ENCODE measurements at regions not wholly inside any gene's neighbourhood (a gene's known extent, or its start where the extent isn't known, plus 50 kb on each side); places are given as distances from the start of the nearest gene placed in this dataset.

DNA sequence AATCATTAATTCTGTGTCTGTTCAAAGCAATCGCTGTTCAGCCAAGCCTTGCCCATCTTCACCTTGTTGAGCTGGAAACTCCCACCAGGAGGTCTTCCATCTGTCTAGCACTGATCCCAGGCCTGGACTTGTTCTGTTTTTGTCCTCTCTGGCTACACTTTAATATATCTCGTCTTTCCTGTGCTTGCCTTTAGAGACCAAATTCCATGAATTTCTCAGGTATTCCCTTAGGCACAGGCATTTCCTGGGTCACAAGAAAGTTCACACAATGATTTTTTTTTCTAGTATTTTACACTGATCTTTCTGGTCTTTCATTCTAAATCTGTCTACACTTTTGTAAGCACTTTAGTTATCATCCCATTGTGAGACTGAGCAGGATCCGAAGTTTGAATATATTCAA lies 116.4 kb upstream of the CCND2 start:
- TF ChIP-seq, protein P1, sequence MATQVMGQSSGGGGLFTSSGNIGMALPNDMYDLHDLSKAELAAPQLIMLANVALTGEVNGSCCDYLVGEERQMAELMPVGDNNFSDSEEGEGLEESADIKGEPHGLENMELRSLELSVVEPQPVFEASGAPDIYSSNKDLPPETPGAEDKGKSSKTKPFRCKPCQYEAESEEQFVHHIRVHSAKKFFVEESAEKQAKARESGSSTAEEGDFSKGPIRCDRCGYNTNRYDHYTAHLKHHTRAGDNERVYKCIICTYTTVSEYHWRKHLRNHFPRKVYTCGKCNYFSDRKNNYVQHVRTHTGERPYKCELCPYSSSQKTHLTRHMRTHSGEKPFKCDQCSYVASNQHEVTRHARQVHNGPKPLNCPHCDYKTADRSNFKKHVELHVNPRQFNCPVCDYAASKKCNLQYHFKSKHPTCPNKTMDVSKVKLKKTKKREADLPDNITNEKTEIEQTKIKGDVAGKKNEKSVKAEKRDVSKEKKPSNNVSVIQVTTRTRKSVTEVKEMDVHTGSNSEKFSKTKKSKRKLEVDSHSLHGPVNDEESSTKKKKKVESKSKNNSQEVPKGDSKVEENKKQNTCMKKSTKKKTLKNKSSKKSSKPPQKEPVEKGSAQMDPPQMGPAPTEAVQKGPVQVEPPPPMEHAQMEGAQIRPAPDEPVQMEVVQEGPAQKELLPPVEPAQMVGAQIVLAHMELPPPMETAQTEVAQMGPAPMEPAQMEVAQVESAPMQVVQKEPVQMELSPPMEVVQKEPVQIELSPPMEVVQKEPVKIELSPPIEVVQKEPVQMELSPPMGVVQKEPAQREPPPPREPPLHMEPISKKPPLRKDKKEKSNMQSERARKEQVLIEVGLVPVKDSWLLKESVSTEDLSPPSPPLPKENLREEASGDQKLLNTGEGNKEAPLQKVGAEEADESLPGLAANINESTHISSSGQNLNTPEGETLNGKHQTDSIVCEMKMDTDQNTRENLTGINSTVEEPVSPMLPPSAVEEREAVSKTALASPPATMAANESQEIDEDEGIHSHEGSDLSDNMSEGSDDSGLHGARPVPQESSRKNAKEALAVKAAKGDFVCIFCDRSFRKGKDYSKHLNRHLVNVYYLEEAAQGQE (IDR thresholded peaks at IDR 0.05; ENCODE audit: low read depth): no peak
- TF ChIP-seq FOXM1 (IDR thresholded peaks at IDR 0.05; ENCODE audit: borderline replicate concordance, low read depth) (no peak), TCF12 (IDR thresholded peaks at IDR 0.05; ENCODE audit: low read depth) (no peak), EP300 (IDR thresholded peaks at IDR 0.05; ENCODE audit: borderline replicate concordance) (no peak), ZBTB7A (IDR thresholded peaks at IDR 0.05; ENCODE audit: low read depth) (no peak), TEAD4 (IDR thresholded peaks at IDR 0.05) (no peak)
- TF ChIP-seq, protein P2, sequence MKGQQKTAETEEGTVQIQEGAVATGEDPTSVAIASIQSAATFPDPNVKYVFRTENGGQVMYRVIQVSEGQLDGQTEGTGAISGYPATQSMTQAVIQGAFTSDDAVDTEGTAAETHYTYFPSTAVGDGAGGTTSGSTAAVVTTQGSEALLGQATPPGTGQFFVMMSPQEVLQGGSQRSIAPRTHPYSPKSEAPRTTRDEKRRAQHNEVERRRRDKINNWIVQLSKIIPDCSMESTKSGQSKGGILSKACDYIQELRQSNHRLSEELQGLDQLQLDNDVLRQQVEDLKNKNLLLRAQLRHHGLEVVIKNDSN (IDR thresholded peaks at IDR 0.05): no peak
- TF ChIP-seq, protein P3, sequence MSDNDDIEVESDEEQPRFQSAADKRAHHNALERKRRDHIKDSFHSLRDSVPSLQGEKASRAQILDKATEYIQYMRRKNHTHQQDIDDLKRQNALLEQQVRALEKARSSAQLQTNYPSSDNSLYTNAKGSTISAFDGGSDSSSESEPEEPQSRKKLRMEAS (IDR thresholded peaks at IDR 0.05): no peak
